Pancreas (tissue), 10 donors: ENCODE measurements at regions not wholly inside any gene's neighbourhood (a gene's known extent, or its start where the extent isn't known, plus 50 kb on each side); places are given as distances from the start of the nearest gene placed in this dataset.

Source experiments
- ATAC-seq, 4 donors: fragments of 200-7000 bp; cut with Tn5 transposase; one replicate each; pipeline versions ENCODE4 v1.8.0 to v1.9.1; 2020; ENCODE audit warnings: mild to moderate bottlenecking in 4 of 4, moderate library complexity in 4 of 4
- DNase-seq, 6 donors: peaks; one replicate each; pipeline ENCODE4 v3.0.0-alpha.2; 2020
- FAIRE-seq: peaks from 2 replicates; lab custom pipeline; 2012; peaks lifted over from hg19 to GRCh38; lab: Jason Lieb, UNC
- H3K27ac ChIP-seq, 4 donors: fragments of 200-600 bp; sonication (generic); 1 replicate in 3 of 4; 2 replicates in 1 of 4; pipeline versions ENCODE4 v1.5.0 to v1.8.0; 2020
- H3K27me3 ChIP-seq, 4 donors: fragments of 200-600 bp; one replicate each; pipeline ENCODE4 v1.8.0; 2021
- H3K36me3 ChIP-seq, 3 donors: fragments of 200-600 bp; sonication (generic) in 1 of 3; one replicate each; pipeline versions ENCODE4 v1.5.0 to v1.8.0; 2020 to 2021
- H3K4me1 ChIP-seq, 3 donors: fragments of 200-600 bp; one replicate each; pipeline ENCODE4 v1.8.0; 2021
- H3K4me3 ChIP-seq, 4 donors: fragments of 200-600 bp; sonication (generic) in 2 of 4; one replicate each; pipeline versions ENCODE4 v1.5.0 to v1.8.0; 2020 to 2021
- H3K9me3 ChIP-seq, 4 donors: fragments of 200-600 bp; one replicate each; pipeline ENCODE4 v1.8.0; 2021
- WGBS, 2 donors: extraction: QIAGEN DNeasy Blood & Tissue Kit; methylation state at CpG; one replicate each; pipeline ENCODE4 v1.1.7; 2013; 5-methylcytosine and 5-hydroxymethylcytosine counted together
- intact Hi-C, 3 donors: fragments of 100-400 bp; cut with DNase I; formaldehyde crosslinking; loops; one replicate each; pipeline versions ENCODE4 v1.11.1 to v1.14.2; 2022
- TF ChIP-seq, protein P1 (sequence below), 4 donors: fragments of 200-600 bp; sonication (generic) in 3 of 4; IDR thresholded peaks; one replicate each; pipeline versions ENCODE4 v1.5.0 to v1.8.0; 2021; ENCODE audit warnings: antibody characterized with exemption in 4 of 4
- donor health status: healthy with polysubstance abuse.
- donor health status: DM: no; HTN: no; CAD: no; lungs with moderate emphysema.
- donor health status: DM: no; HTN: no; CAD: no.
- donor health status: control.
- donor health status: control.
- donor health status: Bipolar disorder and iron deficiency.
- donor health status: DM: yes; HTN: yes; CAD: no.
- donor health status: DM: no; HTN: no; CAD: no.
- donor health status: DM: no; HTN: no; CAD: no.
- donor health status: DM: yes; HTN: yes; CAD: no.

DNA sequence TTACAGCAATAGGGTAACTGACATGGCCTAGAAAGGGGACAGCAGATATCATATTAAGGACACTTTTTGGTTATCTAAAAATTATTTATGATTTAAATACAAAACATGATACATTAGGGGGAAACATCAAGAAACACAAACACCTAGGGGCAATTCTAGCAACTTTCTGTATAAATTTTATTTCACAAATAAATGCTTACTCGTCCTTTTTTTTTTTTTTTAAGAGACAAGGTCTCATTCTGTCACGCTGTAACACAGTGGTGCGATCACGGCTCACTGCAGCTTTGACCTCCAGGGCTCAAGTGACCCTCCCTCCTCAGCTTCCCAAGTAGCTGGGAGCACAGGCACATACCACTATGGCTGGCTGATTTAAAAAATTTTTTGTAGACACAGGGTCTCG lies 151.8 kb upstream of the BCOR start:
- Histone ChIP-seq H3K4me3 (no peak overlapping the region), H3K4me1 (no peaks in the 10 kb centered on the region), H3K9me3 (no peaks in the 10 kb centered on the region), H3K27ac (no peak overlapping the region), H3K27me3 (peaks cover 0 to 10% (median 4%) of the 10 kb centered on the region in 4 donors), H3K36me3 (no peaks in the 10 kb centered on the region)
- ATAC-seq (no peak), FAIRE-seq (no peak), DNase-seq (no peak)
- TF ChIP-seq, protein P1, sequence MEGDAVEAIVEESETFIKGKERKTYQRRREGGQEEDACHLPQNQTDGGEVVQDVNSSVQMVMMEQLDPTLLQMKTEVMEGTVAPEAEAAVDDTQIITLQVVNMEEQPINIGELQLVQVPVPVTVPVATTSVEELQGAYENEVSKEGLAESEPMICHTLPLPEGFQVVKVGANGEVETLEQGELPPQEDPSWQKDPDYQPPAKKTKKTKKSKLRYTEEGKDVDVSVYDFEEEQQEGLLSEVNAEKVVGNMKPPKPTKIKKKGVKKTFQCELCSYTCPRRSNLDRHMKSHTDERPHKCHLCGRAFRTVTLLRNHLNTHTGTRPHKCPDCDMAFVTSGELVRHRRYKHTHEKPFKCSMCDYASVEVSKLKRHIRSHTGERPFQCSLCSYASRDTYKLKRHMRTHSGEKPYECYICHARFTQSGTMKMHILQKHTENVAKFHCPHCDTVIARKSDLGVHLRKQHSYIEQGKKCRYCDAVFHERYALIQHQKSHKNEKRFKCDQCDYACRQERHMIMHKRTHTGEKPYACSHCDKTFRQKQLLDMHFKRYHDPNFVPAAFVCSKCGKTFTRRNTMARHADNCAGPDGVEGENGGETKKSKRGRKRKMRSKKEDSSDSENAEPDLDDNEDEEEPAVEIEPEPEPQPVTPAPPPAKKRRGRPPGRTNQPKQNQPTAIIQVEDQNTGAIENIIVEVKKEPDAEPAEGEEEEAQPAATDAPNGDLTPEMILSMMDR (IDR thresholded peaks at IDR 0.05) = no peak
- intact Hi-C loops = no loop called here
- WGBS, 2 donors = 74 to 79% methylated on average over 5 of the region's 5 CpGs

DNA sequence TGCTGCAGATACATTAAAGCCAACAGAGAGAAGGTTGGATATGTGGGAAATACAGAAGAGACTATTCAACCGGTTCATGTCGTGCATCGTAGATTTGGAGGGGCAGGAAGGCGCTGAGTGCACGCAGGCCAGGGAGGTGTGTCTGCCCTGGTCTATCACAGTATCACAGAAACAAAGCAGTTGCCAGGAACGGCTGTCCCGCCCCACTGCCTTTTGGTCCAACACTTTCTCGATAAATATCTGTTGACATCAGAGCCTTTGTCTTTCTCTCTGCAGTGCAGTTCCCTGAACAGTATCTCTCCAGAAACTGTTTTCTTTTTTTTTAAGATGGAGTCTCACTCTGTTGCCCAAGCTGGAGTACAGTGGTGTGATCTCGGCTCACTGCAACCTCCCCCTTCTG lies 151.1 kb upstream of the BCOR start:
- WGBS, 2 donors = 42 to 77% methylated on average over 9 of the region's 9 CpGs
- no peak for FAIRE-seq

DNA sequence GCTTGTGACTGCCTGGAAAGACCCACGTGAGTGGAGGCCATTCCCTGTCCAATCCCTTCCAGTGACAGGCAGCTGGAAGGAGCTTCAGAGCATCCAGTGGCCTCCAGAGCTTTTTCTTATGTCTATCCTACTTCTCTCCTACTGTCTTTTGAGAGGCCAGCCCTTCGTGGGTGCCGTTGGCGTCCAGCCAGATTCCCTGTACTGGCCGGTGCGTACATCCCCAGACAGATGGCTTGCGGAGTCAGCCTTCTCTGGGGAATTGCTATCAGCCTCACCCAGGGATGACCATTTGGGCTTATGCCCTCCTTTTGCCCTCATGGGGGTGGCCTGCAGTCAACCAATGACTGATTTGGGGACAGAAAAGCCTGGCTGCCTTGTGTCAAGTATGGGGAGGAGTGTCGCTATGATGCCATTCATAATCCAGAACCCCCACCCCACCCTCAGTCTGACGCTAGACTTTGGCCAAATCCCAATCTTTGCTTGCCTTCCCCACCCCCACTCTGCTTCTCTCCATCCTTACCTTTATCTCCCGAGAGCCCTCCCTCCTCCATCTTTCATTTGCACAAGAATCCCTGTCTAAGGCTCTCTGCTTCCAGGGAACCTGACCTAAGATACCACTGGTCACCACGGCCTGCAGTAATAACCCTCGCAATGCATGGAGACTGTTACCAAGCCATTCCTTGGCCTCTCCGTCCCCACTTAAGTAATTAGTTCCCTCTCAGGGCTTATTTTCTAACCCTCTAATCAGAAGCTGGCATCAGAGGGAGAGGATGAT lies 150.3 kb upstream of the BCOR start:
- Histone ChIP-seq H3K9me3 (no peaks in the 10 kb centered on the region), H3K36me3 (no peaks in the 10 kb centered on the region), H3K27me3 (peaks cover 0 to 5% (median 2%) of the 10 kb centered on the region in 4 donors), H3K27ac (no peak overlapping the region), H3K4me3 (no peak overlapping the region), H3K4me1 (no peaks in the 10 kb centered on the region)
- no peak for ATAC-seq
- WGBS, 2 donors = 56 to 60% methylated on average over 13 of the region's 13 CpGs
- intact Hi-C loops = no loop called here
- DNase-seq = no peak
- no peak for FAIRE-seq
- TF ChIP-seq, protein P1 (IDR thresholded peaks at IDR 0.05) = no peak

More for the DNA sequence above, 151.1 kb upstream of the BCOR start:
- intact Hi-C loops = no loop called here
- no peak for ATAC-seq
- Histone ChIP-seq H3K36me3 (no peaks in the 10 kb centered on the region), H3K27me3 (peaks cover 0 to 8% (median 2%) of the 10 kb centered on the region in 4 donors), H3K27ac (no peak overlapping the region), H3K9me3 (no peaks in the 10 kb centered on the region), H3K4me3 (no peak overlapping the region), H3K4me1 (no peaks in the 10 kb centered on the region)
- DNase-seq = no peak
- TF ChIP-seq, protein P1 (IDR thresholded peaks at IDR 0.05) = no peak

DNA sequence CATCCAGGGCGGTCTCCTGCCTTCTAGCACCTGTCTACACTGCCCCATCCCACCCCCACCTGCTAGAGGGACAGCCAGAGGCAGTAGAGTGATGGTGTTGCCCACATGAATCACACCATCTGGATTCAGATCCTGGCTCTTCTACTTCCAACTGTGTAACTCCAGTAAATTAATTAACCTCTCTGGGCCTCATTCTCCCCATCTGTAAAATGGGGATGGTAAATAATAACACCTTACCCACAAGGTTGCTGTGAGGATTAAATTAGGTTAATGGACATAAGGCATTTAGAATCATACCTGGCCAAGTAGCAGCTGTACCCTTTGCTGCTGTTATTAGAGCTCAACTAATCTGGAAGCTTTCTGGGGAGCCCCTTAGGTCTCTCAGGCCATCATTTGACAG lies 149.6 kb upstream of the BCOR start:
- FAIRE-seq = no peak
- H3K27ac ChIP-seq = no peak overlapping the region
- intact Hi-C loops = no loop called here
- H3K36me3 ChIP-seq = no peaks in the 10 kb centered on the region
- no peak for DNase-seq
- H3K27me3 ChIP-seq = peaks cover 0 to 4% (median 2%) of the 10 kb centered on the region in 4 donors
- no peak for ATAC-seq
- no peaks in the 10 kb centered on the region for H3K4me1 ChIP-seq
- TF ChIP-seq, protein P1 (IDR thresholded peaks at IDR 0.05) = no peak
- WGBS, 2 donors = 44 to 77% methylated on average over 1 of the region's 1 CpG
- no peak overlapping the region for H3K4me3 ChIP-seq
- H3K9me3 ChIP-seq = no peaks in the 10 kb centered on the region

DNA sequence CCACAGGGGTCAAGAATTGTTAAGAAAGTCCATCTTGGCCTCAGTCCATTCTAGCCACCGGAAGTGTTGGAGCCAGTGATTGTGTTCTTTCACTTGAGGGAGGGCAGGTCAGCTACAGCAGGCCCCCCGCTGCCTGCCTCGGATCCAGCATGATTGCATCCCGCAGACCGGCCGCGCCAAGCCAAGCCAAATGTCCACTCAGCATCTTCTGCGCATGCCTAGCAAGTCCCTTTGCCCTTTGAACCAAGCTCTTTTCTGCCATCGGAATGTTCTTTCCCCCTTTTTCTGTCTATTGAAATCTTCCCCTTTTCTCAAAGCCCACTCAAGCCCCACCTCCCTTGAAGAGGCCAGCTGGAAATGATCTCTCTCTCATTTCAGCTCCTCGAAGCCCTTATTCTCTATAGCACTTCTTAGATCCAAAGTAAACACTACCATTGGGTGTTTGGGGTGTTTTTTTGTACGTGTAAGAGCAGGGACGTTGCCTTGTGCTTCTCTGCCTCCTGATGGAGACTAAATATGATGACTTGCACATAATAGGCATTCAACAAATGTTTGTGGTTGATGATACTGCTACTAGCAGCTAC lies 147.8 kb upstream of the BCOR start:
- Histone ChIP-seq H3K4me1 (no peaks in the 10 kb centered on the region), H3K27ac (no peak overlapping the region), H3K36me3 (no peaks in the 10 kb centered on the region), H3K4me3 (no peak overlapping the region), H3K27me3 (peaks cover 0 to 4% (median 0%) of the 10 kb centered on the region in 4 donors), H3K9me3 (no peaks in the 10 kb centered on the region)
- DNase-seq (no peak), FAIRE-seq (no peak), ATAC-seq (no peak)
- TF ChIP-seq, protein P1 (IDR thresholded peaks at IDR 0.05) = no peak
- whole genome bisulfite sequencing, 2 donors = 58 to 64% methylated on average over 12 of the region's 12 CpGs
- intact Hi-C loops = no loop called here
